GM19467 (cell line): ENCODE measurements at regions not wholly inside any gene's neighbourhood (a gene's known extent, or its start where the extent isn't known, plus 50 kb on each side); places are given as distances from the start of the nearest gene placed in this dataset.

Experiments used
- ATAC-seq: cut with Tn5 transposase; IDR thresholded peaks from one replicate; pipeline ENCODE4 v1.9.1; 2021; ENCODE audit warnings: mild to moderate bottlenecking, moderate library complexity; ENCODE audit not compliant: unreplicated experiment

DNA sequence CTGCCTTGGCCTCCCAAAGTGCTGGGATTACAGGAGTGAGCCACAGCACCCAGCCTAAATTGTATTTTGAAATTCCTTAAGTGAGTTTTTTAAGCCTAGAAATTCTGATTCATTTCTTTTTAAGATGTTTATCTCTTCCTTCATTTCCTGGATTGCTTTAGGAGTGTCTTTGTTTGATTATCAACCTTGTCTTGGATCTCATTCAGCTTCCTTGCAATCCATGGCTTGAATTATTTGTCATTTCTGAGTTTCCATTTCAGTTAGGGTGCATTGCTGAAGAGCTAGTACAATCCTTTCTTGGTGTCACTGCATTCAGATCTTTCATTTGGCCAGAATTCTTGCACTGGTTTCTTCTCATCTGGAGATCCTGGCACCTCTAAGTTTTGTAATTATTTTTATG, 606.4 kb upstream of the ZNF804A start:
- ATAC-seq, result no peak

DNA sequence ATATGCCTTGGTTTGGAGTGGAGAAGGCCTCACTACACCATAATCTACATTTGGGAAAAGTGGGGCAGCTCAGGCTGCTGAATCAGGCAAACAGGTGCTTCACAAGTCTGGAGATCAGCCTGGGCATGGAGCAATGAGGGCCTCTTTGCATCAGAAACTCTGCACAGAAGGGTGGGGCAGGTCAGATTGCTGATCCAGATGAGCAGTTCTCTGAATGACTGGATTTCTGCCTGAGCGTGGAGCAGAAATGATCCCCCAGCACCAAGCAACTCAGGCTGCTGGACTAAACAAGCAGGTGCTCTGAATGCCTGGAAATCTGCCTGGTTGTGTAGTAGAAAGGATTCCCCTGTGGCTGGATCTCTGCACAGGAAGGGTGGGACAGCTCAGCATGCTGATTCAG, 605.3 kb upstream of the ZNF804A start:
- peak; percentile 65 for ATAC-seq

DNA sequence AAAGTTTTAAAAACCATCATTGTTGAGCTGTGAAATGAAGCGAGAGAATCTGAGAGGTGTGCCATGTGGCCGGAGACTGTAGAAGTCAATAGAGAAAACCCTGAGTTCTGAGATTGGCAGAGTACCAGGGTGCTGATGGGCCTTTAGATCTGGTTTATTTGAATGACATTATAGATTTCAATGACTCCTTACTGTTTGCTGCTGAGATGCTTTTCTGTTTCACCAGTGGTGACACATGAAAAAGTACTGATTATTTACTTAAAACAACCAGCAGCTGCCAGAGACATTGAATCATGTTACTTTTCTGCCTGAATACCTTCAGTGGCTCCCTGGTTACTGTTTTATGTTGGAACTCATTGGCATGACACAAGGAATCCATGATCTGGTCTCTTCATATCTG, 602.7 kb upstream of the ZNF804A start:
- ATAC-seq, result no peak

DNA sequence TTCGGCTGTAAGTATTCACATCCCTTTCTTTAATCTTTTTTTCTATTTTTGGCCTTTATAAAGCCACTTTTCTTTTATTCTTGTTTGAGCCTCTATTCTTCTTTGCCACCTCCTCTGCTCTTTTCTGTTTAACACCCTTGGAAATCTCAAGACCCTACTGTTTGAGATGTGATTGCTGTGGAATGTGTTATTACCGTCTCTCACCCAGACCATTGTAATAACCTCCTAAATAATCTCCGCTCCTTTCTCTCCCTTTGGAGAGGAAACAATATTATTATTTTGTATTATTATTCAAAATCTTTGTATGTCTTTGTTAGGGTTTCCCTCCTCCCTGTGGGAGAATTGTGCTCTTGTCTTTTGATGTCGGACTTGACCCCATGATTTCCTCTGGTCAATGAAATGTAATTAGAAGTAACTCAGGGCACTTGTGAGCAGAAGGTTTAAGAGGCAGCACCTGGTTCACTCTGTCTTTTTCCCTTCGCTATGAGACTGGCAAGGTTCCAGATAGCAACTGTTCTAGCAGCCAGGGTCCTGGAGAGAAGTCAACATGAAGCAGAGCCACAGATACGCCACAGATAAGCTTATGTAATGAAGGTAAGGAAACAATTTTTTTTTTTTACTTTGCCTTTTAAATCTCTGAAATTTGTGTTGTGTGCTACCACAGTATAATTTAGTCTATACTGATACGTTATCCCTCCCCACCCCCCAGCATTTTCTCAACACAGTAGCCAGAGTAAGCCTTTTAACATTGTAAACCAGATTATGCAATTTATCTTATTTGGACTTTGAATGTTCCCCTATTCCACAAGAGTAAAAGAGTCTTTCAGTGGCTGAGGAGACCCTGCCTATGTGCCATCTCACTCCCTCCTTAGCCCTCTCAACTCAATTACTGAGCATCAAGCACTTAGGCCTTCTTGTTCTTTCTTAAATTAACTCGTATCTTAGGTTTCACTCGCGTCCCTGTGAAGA, 601.2 kb upstream of the ZNF804A start:
- ATAC-seq, result no peak

DNA sequence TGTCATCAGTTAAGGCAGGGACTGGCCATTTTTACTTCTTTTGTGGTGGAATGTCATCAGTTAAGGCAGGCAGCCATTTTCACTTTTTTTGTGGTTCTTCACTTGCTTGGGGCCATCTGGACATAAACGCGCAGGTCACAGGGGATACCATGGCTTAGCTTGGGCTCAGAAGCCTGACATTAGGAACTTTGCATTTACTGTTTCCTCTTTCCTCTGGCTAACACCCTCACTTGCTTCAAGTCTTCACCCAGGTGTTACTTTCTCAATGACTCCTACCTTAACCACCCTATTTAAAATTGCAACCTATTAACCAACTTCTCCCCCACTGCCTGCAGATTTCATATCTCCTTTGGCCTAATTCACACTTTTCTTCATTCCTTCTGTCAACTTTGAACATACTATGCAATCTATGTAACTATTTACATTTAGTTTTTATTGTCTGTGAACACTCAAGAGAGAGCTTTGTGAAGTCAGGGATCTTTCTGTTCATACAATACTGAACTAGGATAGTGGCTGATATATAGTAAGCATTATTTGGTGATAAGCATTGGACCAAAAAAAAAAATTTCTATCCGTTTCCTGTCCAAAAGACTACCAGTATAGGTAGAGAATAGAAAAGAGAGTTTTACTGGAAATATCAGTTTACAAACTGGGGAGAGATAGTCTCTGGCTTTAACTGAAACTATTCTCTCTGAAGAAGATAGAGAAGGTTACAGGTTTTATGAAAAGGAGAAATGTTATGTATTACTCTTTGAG, 600.1 kb upstream of the ZNF804A start:
- peak; percentile 98 for ATAC-seq

DNA sequence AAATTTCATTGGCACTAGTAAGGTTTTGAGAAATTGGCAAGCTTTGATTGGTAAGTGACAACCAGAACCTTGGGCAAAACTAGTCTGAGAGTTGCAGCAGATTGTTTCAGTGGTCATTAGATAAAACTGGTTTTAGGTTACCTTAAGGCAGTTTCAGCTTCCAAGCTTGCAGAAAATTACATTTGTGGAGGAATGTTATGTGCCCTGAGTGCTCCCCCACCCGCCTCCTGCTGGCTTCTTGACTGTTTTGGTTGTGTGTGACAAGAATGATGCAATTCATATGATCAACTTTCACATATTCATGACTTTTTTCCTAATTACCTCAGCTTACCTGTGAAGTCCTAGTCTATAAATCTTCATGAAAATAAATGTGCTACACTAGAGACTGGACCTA, 599.5 kb upstream of the ZNF804A start:
- ATAC-seq, result peak; percentile 15

DNA sequence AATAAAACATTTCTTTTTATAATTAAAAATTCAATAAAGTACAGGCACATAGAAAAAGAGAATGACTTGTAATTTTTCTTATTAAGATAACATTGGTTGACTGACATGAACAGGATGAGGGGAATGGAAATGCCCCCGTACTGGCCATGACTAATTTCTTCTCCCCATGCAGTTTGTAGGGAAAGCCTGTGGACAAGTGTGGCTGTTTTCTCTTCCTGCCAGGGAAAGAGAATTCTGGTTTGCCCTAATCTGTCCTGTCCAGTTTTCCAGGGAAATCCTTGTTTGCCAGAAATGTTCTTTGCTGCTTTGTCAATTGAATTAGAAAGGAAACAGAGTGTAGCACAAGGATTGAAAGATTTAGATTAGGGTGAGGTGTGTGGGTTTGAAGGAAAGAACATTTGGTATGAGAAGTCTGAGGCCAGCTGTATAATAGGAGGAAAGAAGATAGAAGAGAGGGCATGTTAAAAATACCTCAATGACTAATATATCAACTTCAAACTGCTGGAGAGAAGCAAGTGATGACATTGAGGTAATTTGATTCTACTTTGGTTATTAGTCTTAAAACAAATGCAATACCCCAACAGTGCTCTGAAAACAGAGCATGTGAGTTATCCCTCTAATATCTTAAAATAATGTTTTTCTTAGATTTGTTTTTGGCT, 593.9 kb upstream of the ZNF804A start:
- ATAC-seq, result peak; percentile 80

DNA sequence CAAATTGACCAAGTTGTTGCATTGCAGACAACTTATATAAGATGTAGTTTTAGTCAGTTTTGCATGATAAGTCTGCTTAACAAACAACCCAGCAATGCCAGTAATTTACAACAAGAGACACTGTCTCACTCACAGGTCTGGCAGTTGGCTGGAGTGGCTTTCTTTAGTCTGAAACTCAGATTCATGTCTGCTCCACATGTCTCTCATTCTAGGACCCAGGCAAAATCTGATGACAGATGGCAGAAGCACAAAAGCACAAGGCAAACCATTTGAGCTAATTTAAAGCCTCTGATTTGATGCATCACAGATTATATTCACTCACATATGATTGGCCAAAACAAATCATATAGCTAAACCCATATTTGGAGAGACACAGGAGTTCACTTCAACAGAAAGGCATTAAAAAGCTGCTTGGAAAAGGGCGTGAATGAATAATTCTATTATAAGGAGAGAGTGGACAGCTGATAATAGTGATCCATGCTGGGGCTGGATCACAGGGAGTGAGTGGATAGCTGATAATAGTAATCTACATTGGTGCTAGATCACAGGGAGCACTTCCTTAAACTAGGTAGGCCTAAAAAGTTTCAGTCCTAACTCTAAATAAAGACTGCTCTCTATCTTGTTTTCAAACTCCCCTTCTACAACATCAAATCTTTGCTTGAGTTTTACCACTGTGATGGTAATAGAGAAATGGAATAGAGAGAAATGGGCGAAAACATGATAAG, 593.2 kb upstream of the ZNF804A start:
- peak; percentile 45 for ATAC-seq

DNA sequence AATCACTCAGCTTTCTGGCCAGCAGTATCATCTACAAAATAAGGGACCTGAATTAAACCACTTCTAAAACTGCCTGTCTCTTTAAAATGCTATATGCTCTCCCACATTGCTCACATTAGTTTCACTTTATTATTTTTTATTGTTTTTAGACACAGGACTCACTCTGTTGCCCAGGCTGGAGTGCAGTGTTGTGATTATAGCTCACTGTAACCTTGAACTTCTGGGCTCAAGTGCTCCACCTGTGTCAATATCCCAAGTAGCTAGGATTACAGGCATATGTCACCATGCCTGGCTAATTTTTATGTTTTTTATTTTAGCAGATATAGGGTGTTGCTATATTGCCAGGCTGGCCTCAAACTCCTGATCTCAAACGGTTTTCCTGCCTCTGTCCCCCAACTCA, 591.3 kb upstream of the ZNF804A start:
- no peak for ATAC-seq

DNA sequence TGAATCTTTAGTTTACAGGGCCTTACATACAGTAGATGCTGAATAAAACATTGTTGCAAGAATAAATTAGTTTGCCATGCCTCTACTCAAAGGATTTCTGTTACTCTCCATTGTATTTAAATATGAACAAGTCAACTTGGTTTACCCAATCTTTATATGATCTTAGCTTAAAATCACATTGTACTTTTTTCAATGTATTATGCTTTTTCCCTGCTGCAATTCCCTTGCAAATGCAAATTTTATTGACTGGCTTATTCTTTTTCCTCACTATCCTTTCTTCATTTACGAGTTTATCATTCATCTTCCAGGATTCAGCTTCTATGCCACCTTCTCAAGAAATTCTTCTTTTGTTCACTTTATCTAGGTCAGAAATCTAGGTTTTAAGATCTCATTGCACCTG, 571.4 kb upstream of the ZNF804A start:
- ATAC-seq, result no peak

DNA sequence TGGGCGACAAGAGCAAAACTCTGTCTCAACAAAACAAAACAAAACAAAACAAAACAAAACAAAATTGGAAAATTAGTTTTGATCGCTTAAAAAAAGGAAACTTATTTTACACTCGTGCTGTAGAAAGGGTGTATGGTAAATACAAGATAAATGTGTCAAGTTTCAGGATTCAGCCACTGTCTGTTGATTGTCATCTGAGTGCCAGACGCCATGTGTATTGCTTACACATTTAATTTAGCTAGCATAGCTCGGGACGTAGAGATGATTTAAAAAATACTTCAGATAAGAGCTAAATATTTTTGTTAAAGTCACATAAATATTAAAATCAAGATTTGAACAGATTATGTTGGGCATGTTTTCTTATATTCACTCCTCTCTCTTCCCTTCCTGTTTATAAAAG, 568.1 kb upstream of the ZNF804A start:
- ATAC-seq, result no peak

DNA sequence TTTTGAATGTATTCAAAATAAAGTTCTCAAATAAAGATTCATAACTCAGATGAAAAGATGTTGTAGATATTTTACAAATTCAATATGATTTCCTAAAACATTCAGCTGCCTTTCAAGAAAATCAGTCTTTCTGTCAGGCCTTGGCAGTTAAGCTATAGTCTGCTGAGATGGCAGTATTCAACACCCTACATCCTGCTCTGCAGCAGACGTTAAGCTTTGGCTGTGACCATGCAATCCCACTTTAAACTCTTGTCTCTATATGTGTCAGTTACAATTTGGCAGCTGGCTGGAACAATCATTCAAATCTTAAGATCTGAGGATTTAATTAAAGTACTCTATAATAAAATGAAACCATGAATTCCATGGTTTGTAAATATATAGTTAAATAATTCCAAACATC, 567.3 kb upstream of the ZNF804A start:
- no peak for ATAC-seq

DNA sequence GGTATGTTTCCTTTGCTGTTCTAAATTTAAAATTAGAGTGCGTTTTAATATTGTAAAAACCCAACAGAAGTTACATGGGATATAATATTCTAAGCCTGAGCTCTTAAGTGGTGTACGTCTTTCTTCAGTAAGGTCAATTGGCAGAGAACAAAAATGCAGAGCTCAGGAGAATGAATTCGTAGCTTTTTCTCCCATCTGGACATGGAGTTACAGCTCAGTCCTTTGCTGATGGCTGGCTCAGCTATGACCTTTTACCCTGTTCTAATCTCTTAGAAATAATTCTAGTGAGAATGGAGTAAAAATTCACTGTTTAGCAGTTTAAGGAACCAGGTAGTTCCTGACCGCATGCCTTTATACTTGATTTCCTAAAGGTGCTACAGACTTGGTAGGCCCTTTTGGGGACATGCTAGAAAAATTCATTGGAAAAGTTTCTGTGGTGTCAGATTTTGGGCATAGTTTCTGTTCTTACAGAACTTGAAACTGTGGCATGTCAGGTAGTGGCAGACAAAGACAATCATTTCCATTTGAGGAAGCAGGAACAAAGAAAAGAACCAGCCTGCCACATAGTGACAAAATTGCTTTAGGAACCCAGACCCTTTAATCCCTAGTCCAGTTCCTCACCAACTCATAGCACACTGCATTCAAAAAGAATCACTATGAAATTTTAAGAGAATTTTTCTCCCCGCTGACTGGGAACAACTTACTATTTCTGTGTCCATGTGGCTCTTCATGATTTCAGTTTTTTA, 566.8 kb upstream of the ZNF804A start:
- no peak for ATAC-seq

DNA sequence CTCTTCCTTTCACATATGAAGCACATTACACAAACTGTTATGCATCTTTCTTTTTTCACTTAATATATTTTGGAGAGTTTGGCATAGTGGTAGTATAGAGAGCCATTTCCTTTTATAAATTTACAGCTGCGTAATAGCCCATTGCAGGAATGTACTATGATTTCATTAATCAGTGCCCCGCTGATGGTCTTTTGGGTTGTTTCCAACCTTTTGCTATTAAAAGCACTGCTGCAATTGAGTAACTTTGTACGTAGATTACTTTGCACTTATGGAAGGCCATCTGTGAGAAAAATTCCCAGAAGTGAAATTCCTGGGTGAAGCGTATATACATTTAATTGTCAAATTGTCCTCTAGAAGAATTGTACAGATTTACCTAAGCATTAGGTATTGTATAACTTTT, 565.3 kb upstream of the ZNF804A start:
- no peak for ATAC-seq

DNA sequence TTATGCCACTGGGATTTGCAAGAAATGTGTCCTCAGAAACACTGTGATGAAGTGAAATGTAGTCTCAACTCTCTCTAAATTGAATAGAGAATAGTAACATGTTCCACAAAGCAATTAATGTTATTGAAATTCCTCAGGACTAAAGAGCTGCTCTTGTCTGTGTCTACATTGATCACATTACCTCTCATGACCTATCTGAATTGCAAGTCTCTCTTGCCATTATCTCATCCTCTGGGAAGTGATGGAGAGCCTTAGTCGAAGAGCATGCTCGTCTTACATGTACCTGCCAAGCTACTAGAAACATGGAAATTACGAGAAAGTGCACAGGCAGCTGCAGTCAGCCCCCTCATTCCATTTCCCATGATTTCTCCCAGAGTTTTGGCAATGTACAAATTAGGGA, 561.1 kb upstream of the ZNF804A start:
- no peak for ATAC-seq

DNA sequence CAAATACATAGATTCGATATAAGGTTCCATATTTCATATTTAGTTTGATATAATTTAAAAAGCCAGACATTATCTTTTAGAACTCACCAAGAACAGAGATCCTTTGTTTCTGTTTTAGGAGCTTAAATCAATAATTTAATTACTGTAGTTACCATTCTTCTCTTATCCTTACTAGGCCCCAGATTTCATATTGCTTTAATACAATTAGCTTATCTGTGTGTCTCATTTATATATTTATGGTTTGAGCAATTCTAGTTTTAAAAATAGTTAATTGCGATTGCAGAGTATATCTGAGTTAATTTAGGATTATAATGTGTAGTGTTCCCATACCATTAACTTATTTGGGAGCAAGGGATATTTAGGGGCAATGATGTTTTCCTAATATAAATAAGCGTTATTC, 558.8 kb upstream of the ZNF804A start:
- no peak for ATAC-seq

DNA sequence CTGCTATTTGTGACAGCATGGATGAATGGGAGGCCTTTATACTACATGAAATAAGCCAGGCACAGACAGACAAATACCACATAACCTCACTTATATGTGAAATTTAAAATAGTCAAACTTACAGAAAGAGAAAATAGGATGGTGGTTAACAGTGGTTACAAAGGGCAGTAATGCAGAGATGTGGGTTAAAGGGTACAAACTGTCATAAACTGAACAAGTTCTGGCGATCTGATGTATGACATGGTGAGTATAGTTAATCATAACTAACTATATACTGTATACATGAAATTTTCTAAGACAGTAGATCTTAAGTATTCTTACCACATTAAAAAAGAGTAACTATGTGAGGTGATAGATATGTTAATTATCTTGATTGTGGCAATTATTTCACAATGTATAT, 558.1 kb upstream of the ZNF804A start:
- ATAC-seq, result no peak

DNA sequence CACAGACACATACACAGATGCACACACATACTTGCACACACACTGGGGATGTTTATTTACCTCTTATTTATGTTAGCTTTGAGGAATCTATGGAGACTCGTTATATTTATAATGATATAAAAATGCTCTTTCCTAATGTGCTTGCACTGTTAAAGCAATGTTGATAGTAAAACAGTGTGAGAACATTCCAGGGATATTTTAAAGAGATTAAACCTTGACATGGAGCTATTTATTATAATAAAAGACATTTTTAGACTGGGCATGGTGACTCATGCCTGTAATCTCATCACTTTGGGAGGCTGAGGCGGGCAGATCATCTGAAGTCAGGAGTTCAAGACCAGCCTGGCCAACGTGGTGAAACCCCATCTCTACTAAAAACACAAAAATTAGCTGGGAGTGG, 557.3 kb upstream of the ZNF804A start:
- no peak for ATAC-seq

DNA sequence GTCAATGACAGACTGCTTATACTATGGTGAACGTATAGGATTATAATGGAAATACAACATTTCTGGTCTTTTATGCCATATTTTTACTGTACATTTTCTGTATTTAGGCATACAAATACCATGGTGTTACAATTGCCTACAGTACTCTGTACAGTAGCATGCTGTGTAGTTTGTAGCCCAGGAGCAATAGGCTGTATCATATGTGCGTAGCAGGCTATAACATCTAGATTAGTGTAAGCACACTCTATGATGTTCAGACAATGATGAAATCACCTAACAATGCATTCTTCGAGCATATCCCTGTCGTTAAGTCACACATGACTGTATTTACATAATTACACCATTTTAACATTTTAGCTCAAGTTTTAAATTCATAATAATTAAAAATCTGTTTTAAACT, 556.6 kb upstream of the ZNF804A start:
- ATAC-seq, result no peak

DNA sequence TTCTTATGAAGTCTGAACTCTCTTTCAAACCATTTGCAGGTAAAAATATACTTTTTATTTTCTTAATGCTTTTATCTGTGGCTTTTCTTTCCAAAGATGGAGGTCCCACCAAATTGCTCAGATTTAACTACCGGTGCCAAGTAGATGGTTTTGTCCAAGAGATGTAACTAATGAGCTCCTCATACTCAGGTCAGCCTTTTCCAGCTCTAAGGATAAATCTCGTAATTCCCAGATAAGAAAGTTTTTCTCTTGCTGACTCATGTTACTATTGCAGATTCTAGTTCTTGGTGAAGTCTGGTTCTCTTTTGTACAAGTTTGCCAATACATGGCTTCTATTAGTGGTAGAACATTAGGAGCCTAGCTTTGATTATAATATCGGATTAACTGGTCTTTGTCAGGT, 550.8 kb upstream of the ZNF804A start:
- ATAC-seq, result no peak
